GM12872 (cell line): ENCODE measurements at regions not wholly inside any gene's neighbourhood (a gene's known extent, or its start where the extent isn't known, plus 50 kb on each side); places are given as distances from the start of the nearest gene placed in this dataset.

ENCODE experiments used
- TF ChIP-seq, protein P1 (sequence below): IDR thresholded peaks from 3 replicates; pipeline ENCODE4 v1.5.1; 2011; ENCODE audit warnings: low read depth, mild to moderate bottlenecking, low read length, moderate library complexity; ENCODE audit not compliant: insufficient read depth

DNA sequence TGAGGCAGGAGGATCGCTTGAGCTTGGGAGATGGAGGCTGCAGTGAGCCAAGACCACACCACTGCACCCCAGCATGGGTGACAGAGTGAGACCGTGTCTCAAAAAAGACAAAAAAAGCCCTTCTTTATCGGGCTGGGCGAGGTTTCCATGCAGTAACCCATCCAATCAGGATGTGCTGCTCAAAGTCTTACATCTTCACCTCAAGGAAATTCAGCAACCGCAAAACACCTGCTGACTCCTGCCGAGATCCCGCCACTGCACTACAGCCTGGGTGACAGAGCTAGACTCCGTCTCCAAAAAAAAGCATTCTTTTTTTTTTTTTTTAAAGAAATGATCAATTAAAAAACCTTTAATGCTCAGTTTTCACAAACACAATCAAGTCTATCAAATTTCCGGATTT is 75.7 kb upstream of the KCTD7 start:
- TF ChIP-seq, protein P1, sequence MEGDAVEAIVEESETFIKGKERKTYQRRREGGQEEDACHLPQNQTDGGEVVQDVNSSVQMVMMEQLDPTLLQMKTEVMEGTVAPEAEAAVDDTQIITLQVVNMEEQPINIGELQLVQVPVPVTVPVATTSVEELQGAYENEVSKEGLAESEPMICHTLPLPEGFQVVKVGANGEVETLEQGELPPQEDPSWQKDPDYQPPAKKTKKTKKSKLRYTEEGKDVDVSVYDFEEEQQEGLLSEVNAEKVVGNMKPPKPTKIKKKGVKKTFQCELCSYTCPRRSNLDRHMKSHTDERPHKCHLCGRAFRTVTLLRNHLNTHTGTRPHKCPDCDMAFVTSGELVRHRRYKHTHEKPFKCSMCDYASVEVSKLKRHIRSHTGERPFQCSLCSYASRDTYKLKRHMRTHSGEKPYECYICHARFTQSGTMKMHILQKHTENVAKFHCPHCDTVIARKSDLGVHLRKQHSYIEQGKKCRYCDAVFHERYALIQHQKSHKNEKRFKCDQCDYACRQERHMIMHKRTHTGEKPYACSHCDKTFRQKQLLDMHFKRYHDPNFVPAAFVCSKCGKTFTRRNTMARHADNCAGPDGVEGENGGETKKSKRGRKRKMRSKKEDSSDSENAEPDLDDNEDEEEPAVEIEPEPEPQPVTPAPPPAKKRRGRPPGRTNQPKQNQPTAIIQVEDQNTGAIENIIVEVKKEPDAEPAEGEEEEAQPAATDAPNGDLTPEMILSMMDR: no peak

DNA sequence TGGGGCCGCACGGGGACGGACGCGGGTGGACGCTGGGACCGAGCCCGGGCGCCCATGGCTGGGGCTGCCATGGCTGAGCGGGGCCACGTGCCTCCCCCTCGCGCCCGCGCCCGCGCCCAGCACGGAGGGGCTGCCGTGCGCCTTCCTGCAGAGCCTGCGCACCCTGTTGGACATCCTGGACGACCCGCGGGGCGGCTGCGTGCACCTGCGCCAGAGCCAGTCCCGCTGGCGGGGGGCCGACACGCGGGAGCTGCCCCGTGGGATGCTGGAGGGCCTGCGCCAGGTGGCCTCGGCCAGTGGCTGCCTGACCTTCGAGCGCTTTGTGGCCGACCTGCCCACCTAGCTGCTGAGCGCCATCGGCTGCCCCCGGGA is 72.5 kb upstream of the KCTD7 start:
- TF ChIP-seq, protein P1: no peak

DNA sequence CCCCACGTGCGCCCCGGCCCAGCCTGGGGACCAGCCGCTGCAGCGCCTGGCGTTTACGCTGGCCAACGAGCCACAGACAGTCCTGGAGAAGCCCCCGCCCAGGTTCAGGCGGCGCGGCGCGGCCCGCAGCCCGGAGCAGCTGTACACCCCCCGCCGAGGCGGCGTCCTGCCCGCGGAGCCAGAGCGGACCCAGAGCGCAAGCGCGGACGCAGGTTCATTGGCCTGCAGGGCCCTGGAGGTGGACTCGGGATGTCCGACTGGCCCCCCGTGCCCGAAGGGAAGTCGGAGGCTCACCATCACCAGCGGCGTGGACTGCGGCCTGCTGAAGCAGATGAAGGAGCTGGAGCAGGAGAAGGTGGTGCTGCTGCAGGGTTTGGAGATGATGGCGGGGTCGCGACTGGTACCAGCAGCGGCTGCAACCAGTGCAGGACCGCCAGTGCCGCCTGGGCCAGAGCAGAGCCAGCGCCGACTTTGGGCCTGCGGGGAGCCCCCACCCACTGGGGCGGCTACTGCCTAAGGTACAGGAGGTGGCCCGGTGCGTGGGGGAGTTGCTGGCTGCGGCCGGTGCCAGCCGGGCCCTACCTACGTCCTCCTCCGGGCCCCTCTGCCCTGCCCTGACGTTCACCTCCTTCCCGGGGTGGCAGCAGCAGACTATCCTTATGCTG is 72.0 kb upstream of the KCTD7 start:
- TF ChIP-seq, protein P1: no peak

DNA sequence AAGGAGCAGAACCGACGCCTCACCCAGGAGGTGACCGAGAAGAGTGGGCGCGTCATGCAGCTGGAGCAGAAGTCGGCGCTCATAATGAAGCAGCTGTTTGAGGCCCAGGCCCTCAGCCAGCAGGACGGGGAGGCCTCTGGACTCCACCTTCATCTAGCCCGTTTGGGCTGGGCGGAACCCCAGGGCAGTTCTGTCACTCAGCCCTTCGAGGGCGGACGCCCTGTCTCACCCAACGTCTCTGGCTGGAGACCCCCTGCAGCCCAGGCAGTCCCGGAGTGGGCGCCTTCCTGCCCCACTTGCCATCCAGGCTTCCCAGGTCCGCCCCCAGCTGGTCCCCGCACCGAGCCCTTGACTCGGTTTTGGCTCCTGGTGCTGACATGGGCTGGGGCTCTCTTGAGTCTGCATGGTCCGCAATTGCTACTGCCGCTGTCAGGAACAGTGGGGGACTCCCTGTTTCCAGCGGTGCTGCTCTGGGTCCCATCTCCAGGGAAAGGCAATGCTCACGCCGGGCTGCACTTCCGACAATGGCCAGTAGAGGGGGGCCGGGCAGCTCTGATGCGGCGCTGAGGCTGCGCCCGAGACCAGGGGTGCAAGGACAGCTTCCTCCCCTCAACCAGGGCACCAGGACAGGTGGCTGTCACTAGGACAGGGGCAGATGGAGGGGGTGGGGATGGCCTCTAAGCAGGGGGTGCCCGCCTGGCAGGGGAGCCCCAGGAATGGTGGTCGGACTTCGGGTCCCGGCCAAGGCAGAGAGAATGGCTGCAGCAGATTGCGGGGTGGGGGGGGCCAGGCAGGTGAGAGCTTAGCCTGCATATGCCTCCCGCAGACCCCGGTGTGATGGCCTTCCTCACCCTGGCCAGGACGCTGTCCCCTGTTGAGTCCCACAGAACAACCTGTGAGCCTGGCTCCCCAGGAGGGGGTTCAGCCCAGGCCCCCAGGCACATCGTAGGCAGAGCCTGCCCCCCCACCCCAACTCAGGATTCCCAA is 71.2 kb upstream of the KCTD7 start:
- TF ChIP-seq, protein P1: peak; percentile 98

DNA sequence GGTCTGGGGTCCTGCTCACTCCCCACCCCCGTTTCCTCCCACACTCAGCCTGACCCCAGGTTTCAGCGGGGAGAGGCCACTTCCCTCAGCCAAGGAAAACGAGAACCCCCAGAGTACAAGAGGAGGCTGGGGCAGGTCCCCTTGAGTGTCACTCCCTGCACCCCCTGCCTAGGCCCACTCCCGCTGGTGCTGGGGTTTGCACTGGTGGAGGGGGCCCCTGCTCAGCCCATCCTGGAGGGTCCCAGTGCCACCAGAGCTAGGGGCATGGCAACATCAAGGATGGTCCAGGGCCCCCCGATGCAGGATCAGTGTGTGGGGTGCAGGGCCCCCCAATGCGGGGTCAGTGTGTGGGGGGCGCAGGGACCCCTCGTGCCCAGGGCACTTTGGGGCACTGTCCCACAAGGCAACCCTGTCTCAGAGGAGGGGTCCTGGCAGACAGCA is 70.5 kb upstream of the KCTD7 start:
- TF ChIP-seq, protein P1: no peak

DNA sequence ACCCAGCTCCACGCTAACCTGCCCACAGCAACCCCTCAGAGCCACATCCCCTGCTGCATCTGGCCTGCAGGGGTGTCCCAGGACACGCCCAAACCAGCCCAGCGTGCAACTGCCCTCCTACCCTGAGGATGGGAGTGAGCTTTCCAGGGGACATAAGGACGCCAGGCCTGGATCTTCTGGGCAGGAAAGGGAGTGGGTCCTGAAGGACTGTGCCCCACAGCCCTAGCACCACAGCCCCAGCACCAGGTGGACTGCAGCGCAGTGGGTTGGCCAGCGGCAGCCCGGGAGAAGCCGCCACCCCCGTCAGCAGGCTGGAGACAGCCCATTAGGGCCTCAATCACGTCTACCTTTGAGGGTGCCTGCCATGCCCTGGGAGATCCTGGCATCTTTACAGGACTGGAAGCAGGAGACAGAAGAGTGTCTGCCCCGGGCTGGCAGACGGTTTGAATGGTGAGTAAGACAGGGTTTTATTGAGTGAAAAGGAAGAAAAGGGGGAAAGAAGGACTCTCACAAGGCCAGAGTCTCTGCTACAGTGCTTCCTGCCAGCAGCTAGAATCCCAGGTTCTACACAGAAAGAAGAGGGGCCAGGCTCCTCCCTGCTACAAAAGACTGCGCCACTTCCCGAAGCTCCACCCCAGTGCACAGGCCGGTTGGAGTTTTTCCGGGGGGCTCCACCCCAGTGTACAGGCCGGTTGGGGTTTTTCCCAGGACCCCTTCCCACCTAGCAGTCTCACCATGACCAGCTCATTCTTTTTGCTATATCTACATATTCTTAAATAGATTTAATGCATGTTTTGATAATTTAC is 69.8 kb upstream of the KCTD7 start:
- TF ChIP-seq, protein P1: no peak

DNA sequence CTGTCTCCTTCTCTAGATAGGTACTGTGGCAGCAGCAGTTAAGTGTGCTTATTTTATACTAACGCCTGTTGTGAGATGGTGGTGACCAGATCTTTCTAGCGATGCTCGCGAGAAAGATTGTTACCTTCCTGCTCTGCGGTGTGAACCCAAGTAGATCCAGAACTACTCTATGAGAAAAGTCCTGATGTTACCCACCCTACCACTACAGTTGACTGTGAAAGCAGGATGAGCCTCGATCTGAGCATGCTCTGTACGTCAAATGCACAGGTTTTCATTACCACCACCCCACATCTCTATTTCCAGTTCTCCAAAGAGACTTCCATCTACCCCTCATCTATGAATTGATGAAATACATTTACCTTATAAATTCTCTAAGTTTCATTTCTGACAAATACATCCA is 64.6 kb upstream of the KCTD7 start:
- TF ChIP-seq, protein P1: no peak
